Esophagus muscularis mucosa (tissue), 3 donors: ENCODE measurements at regions not wholly inside any gene's neighbourhood (a gene's known extent, or its start where the extent isn't known, plus 50 kb on each side); places are given as distances from the start of the nearest gene placed in this dataset.

Experiments
- EP300 ChIP-seq: sonication (generic); formaldehyde crosslinking; IDR thresholded peaks from one replicate; pipeline ENCODE4 v1.6.1; 2017; ENCODE audit warnings: antibody characterized with exemption
- POLR2A ChIP-seq: fragments of 450-650 bp; IDR thresholded peaks from one replicate; pipeline ENCODE4 v1.6.1; 2017; ENCODE audit warnings: antibody characterized with exemption, moderate library complexity, mild to moderate bottlenecking, low read depth
- POLR2AphosphoS5 ChIP-seq, 2 donors: sonication (generic); formaldehyde crosslinking; IDR thresholded peaks; one replicate each; pipeline ENCODE4 v1.6.1; 2017; ENCODE audit warnings: antibody characterized with exemption in 2 of 2

- TF ChIP-seq POLR2A (no peak), POLR2AphosphoS5 (IDR thresholded peaks at IDR 0.05) (no peak), EP300 (no peak)
Measured at GRCh38 chr6:166820070-166820469, 136.3 kb downstream of the RNASET2 start.
